ENCODE measurements at regions not wholly inside any gene's neighbourhood (a gene's known extent, or its start where the extent isn't known, plus 50 kb on each side); places are given as distances from the start of the nearest gene placed in this dataset.

GRCh38 chr16:6360641-6361040, 972.0 kb upstream of the RBFOX1 start:
- ATAC-seq (no peak), DNase-seq (no peak)
- peak in 1 of 12 donors; percentile 6 for TF ChIP-seq CTCF (IDR thresholded peaks at IDR 0.05)
- no peak for TF ChIP-seq POLR2A (IDR thresholded peaks at IDR 0.05)
- no peaks in the 10 kb centered on the region for H3K9me3 ChIP-seq
- 82 to 87% (median 84%) methylated on average over 7 of the region's 7 CpGs for WGBS, 4 donors
- H3K4me3 ChIP-seq: no peak overlapping the region
- H3K36me3 ChIP-seq: no peaks in the 10 kb centered on the region
- no peaks in the 10 kb centered on the region for H3K27me3 ChIP-seq
- intact Hi-C loops (cut with DNase I): no loop called here
- no peak overlapping the region for H3K27ac ChIP-seq
- H3K4me1 ChIP-seq: no peaks in the 10 kb centered on the region

DNA sequence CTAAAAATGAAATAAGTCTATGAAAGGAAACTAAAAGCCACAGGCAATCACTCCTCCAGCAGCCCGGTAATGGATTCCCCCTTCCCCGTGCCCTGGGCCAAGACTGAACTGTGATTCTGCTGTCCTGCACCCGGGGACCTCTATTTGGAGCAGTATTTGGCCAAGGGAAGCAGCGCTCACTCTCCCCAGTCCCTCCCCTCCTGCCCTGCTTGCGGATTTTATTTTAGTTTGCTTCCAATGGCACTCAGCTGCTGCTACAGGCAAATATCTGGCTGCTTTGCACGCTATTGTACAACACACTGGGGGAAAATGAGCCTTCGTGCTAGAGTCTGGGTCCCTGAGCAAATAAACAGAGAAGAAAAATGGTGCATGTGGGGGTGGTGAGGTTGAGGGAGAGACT, 975.7 kb upstream of the RBFOX1 start:
- H3K27me3 ChIP-seq: no peaks in the 10 kb centered on the region
- no peaks in the 10 kb centered on the region for H3K9me3 ChIP-seq
- H3K27ac ChIP-seq: no peak overlapping the region
- ATAC-seq: no peak
- H3K36me3 ChIP-seq: no peaks in the 10 kb centered on the region
- intact Hi-C loops (cut with DNase I): no loop called here
- DNase-seq: no peak
- TF ChIP-seq CTCF (IDR thresholded peaks at IDR 0.05) (no peak), POLR2A (IDR thresholded peaks at IDR 0.05) (no peak)
- WGBS, 4 donors: 42 to 46% (median 44%) methylated on average over 7 of the region's 7 CpGs
- H3K4me1 ChIP-seq: no peaks in the 10 kb centered on the region
- no peak overlapping the region for H3K4me3 ChIP-seq

GRCh38 chr16:6349725-6350124, 982.9 kb upstream of the RBFOX1 start:
- H3K4me3 ChIP-seq: no peak overlapping the region
- H3K9me3 ChIP-seq: no peaks in the 10 kb centered on the region
- no peaks in the 10 kb centered on the region for H3K4me1 ChIP-seq
- no peak overlapping the region for H3K27ac ChIP-seq
- H3K27me3 ChIP-seq: no peaks in the 10 kb centered on the region
- 43 to 67% (median 61%) methylated on average over 4 of the region's 4 CpGs for WGBS, 4 donors
- intact Hi-C loops (cut with DNase I): no loop called here
- H3K36me3 ChIP-seq: no peaks in the 10 kb centered on the region
- no peak for TF ChIP-seq CTCF (IDR thresholded peaks at IDR 0.05)
- TF ChIP-seq POLR2A (IDR thresholded peaks at IDR 0.05): no peak
- DNase-seq: no peak
- ATAC-seq: no peak

GRCh38 chr16:6345090-6345489, 987.6 kb upstream of the RBFOX1 start:
- Histone ChIP-seq H3K4me1 (no peaks in the 10 kb centered on the region), H3K36me3 (no peaks in the 10 kb centered on the region), H3K27ac (no peak overlapping the region), H3K27me3 (no peaks in the 10 kb centered on the region), H3K4me3 (no peak overlapping the region), H3K9me3 (peaks cover 0 to 16% (median 0%) of the 10 kb centered on the region in 12 donors)
- DNase-seq (no peak), ATAC-seq (no peak)
- TF ChIP-seq POLR2A (IDR thresholded peaks at IDR 0.05) (no peak), CTCF (IDR thresholded peaks at IDR 0.05) (no peak)
- intact Hi-C loops (cut with DNase I): no loop called here
- WGBS, 4 donors: 88 to 90% (median 90%) methylated on average over 4 of the region's 4 CpGs

Measured in heart left ventricle (tissue), 16 donors.